Liver (tissue), 8 donors: ENCODE measurements at regions not wholly inside any gene's neighbourhood (a gene's known extent, or its start where the extent isn't known, plus 50 kb on each side); places are given as distances from the start of the nearest gene placed in this dataset.

Experiments
- DNase-seq: peaks from one replicate; pipeline ENCODE4 v3.0.0-alpha.2; 2017; ENCODE audit warnings: low spot score
- H3K27ac ChIP-seq, 2 donors: one replicate each; pipeline ENCODE4 v1.7.0; 2013; ENCODE audit warnings: inconsistent platforms in 2 of 2, low read length in 2 of 2, control low read depth in 1 of 2, low read depth in 1 of 2, mild to moderate bottlenecking in 1 of 2
- H3K27me3 ChIP-seq, 4 donors: one replicate each; pipeline versions ENCODE4 v1.6.1 to v1.7.0; 2013; ENCODE audit warnings: low read length in 3 of 4, inconsistent platforms in 1 of 4, mild to moderate bottlenecking in 1 of 4, moderate library complexity in 1 of 4; ENCODE audit not compliant: control insufficient read depth in 4 of 4, insufficient read depth in 4 of 4
- H3K36me3 ChIP-seq, 4 donors: one replicate each; pipeline versions ENCODE4 v1.6.1 to v1.7.0; 2013; ENCODE audit warnings: low read length in 3 of 4, mild to moderate bottlenecking in 3 of 4, low read depth in 1 of 4, moderate library complexity in 1 of 4; ENCODE audit not compliant: control insufficient read depth in 4 of 4, insufficient read depth in 3 of 4
- H3K4me1 ChIP-seq, 4 donors: one replicate each; pipeline versions ENCODE4 v1.6.1 to v1.7.0; 2013; ENCODE audit warnings: low read length in 3 of 4, mild to moderate bottlenecking in 3 of 4, moderate library complexity in 1 of 4; ENCODE audit not compliant: control insufficient read depth in 4 of 4, insufficient read depth in 4 of 4
- H3K4me3 ChIP-seq, 3 donors: one replicate each; pipeline versions ENCODE4 v1.6.1 to v1.7.0; 2013; ENCODE audit warnings: low read length in 3 of 3, control low read depth in 1 of 3, low read depth in 1 of 3, mild to moderate bottlenecking in 1 of 3
- H3K9ac ChIP-seq, 2 donors: one replicate each; pipeline ENCODE4 v1.7.0; 2013; ENCODE audit warnings: low read length in 2 of 2, mild to moderate bottlenecking in 2 of 2, moderate library complexity in 2 of 2, control low read depth in 1 of 2, low read depth in 1 of 2
- H3K9me3 ChIP-seq, 4 donors: one replicate each; pipeline versions ENCODE4 v1.6.1 to v1.7.0; 2013; ENCODE audit warnings: low read length in 3 of 4; ENCODE audit not compliant: control insufficient read depth in 4 of 4
- CTCF ChIP-seq: fragments of 150-350 bp; IDR thresholded peaks from 2 replicates; pipeline ENCODE4 v1.5.1; 2017; ENCODE audit warnings: improper control_type of control experiment, low read depth, low read length; ENCODE audit not compliant: missing input control
- EGR1 ChIP-seq, 2 donors: IDR thresholded peaks; 2 replicates each; pipeline ENCODE4 v1.6.1; 2016 to 2018; ENCODE audit warnings: antibody characterized with exemption in 2 of 2, low read depth in 2 of 2
- FOXA1 ChIP-seq: IDR thresholded peaks from 2 replicates; pipeline ENCODE4 v1.6.1; 2016; ENCODE audit warnings: antibody characterized with exemption
- FOXA2 ChIP-seq: IDR thresholded peaks from 2 replicates; pipeline ENCODE4 v1.6.1; 2016; ENCODE audit warnings: antibody characterized with exemption
- GABPA ChIP-seq, 2 donors: IDR thresholded peaks in 1 of 2; conservative IDR thresholded peaks in 1 of 2; 2 replicates each; pipeline ENCODE4 v1.6.1; 2016; ENCODE audit warnings: antibody characterized with exemption in 2 of 2, mild to moderate bottlenecking in 1 of 2, moderate library complexity in 1 of 2
- HNF4A ChIP-seq, 2 donors: conservative IDR thresholded peaks; 2 replicates each; pipeline ENCODE4 v1.6.1; 2016; ENCODE audit warnings: antibody characterized with exemption in 2 of 2, mild to moderate bottlenecking in 2 of 2
- JUND ChIP-seq, 2 donors: IDR thresholded peaks; 2 replicates each; pipeline ENCODE4 v1.6.1; 2016; ENCODE audit warnings: antibody characterized with exemption in 2 of 2
- MAX ChIP-seq: IDR thresholded peaks from 2 replicates; pipeline ENCODE4 v1.6.1; 2016; ENCODE audit warnings: antibody characterized with exemption
- NR2F2 ChIP-seq: IDR thresholded peaks from 2 replicates; pipeline ENCODE4 v1.6.1; 2016; ENCODE audit warnings: antibody characterized with exemption
- RXRA ChIP-seq, 2 donors: IDR thresholded peaks; 2 replicates each; pipeline ENCODE4 v1.6.1; 2017 to 2018; ENCODE audit warnings: antibody characterized with exemption in 2 of 2, mild to moderate bottlenecking in 1 of 2
- SP1 ChIP-seq: IDR thresholded peaks from 2 replicates; pipeline ENCODE4 v1.6.1; 2018; ENCODE audit warnings: antibody characterized with exemption, mild to moderate bottlenecking
- TAF1 ChIP-seq: conservative IDR thresholded peaks from 2 replicates; pipeline ENCODE4 v1.6.1; 2016; ENCODE audit warnings: antibody characterized with exemption, mild to moderate bottlenecking
- YY1 ChIP-seq: IDR thresholded peaks from 2 replicates; pipeline ENCODE4 v1.6.1; 2016; ENCODE audit warnings: antibody characterized with exemption, mild to moderate bottlenecking
- WGBS: extraction: QIAGEN DNeasy Blood & Tissue Kit; methylation state at CpG from one replicate; pipeline ENCODE4 v1.1.7; 2013; 5-methylcytosine and 5-hydroxymethylcytosine counted together
- TF ChIP-seq, protein P1 (sequence below): IDR thresholded peaks from 2 replicates; pipeline ENCODE4 v1.6.1; 2016; ENCODE audit warnings: antibody characterized with exemption
- TF ChIP-seq, protein P2 (sequence below): IDR thresholded peaks from 2 replicates; pipeline ENCODE4 v1.6.1; 2016; ENCODE audit warnings: antibody characterized with exemption
- TF ChIP-seq, protein P3 (sequence below): IDR thresholded peaks from 2 replicates; pipeline ENCODE4 v1.6.1; 2016; ENCODE audit warnings: antibody characterized with exemption, mild to moderate bottlenecking
- donor health status: healthy.
- donor health status: healthy.
- donor health status: healthy.
- donor health status: healthy.
- donor health status: healthy.

- Histone ChIP-seq H3K36me3 (no peaks in the 10 kb centered on the region), H3K9ac (no peak overlapping the region), H3K9me3 (no peaks in the 10 kb centered on the region), H3K4me1 (no peaks in the 10 kb centered on the region), H3K4me3 (no peak overlapping the region), H3K27me3 (no peaks in the 10 kb centered on the region), H3K27ac (no peak overlapping the region)
- no peak for DNase-seq
- no peak for TF ChIP-seq RXRA (IDR thresholded peaks at IDR 0.05)
- no peak for TF ChIP-seq SP1
- TF ChIP-seq EGR1 (IDR thresholded peaks at IDR 0.05; ENCODE audit: low read depth in 2 of 2), result no peak
- TF ChIP-seq, protein P1, sequence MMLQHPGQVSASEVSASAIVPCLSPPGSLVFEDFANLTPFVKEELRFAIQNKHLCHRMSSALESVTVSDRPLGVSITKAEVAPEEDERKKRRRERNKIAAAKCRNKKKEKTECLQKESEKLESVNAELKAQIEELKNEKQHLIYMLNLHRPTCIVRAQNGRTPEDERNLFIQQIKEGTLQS, result no peak
- no peak for TF ChIP-seq CTCF
- no peak for TF ChIP-seq FOXA2
- TF ChIP-seq JUND (IDR thresholded peaks at IDR 0.05), result no peak
- 68% methylated on average over 7 of the region's 7 CpGs for WGBS
These were observed 565.4 kb upstream of the LRRTM1 start for GRCh38 chr2:80869858-80870438.

DNA sequence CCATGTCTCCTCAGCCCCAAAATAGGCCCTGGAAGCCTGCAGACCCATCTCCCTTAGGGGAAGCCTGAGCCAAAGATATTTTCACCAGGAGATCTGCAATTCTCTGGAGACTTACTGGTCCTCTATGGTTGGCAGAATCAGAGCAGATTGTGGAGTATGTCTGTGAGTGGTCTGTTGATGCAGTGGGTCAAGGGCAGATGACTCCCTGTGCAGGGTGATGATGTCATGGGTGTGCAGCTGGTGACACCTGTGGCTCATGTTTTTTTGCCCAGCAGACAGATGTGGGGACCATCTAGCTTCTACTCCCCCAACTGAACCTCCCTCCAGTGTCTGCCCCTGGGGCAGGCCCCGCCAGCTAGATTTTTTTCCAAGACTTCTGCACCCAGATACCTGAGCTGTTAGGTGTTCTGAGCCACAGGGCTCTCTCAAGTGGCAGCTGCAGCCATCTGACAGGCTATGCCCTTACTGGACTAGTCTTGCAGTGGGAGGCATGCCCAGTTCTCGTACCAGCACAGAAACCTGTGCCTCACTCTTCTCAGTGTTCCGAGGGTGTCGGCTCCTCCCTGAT lies 558.7 kb upstream of the LRRTM1 start:
- Histone ChIP-seq H3K27me3 (no peaks in the 10 kb centered on the region), H3K4me3 (no peak overlapping the region), H3K9me3 (no peaks in the 10 kb centered on the region), H3K4me1 (no peaks in the 10 kb centered on the region), H3K36me3 (no peaks in the 10 kb centered on the region), H3K9ac (no peak overlapping the region), H3K27ac (no peak overlapping the region)
- no peak for TF ChIP-seq NR2F2
- TF ChIP-seq, protein P1, result no peak
- no peak for TF ChIP-seq YY1
- TF ChIP-seq, protein P2, sequence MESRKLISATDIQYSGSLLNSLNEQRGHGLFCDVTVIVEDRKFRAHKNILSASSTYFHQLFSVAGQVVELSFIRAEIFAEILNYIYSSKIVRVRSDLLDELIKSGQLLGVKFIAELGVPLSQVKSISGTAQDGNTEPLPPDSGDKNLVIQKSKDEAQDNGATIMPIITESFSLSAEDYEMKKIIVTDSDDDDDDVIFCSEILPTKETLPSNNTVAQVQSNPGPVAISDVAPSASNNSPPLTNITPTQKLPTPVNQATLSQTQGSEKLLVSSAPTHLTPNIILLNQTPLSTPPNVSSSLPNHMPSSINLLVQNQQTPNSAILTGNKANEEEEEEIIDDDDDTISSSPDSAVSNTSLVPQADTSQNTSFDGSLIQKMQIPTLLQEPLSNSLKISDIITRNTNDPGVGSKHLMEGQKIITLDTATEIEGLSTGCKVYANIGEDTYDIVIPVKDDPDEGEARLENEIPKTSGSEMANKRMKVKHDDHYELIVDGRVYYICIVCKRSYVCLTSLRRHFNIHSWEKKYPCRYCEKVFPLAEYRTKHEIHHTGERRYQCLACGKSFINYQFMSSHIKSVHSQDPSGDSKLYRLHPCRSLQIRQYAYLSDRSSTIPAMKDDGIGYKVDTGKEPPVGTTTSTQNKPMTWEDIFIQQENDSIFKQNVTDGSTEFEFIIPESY, result no peak
- no peak for TF ChIP-seq JUND (IDR thresholded peaks at IDR 0.05)
- TF ChIP-seq HNF4A (conservative IDR thresholded peaks at IDR 0.05), result no peak
- TF ChIP-seq MAX, result no peak
- no peak for TF ChIP-seq GABPA (IDR thresholded peaks at IDR 0.05 in 1 of 2, conservative IDR thresholded peaks at IDR 0.05 in 1 of 2)
- no peak for DNase-seq
- WGBS, result 83% methylated on average over 4 of the region's 4 CpGs

DNA sequence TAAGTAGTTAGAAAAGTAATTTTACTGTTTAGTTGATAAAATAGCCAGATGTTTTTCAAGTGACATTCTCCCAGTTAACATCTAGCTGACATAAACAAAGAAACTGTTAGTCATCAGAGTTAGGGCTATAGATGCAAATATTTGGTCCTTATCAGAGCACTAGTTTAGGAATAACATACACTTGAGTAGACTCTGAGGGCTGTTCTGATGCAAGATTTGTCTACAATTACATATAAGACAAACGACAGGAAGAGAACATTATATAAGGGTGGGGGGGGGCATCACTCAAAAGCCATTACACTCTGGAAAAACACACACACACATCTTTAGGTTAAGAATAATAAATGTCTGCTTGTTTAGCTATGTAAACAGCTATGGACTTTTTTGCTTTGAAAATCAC lies 554.4 kb upstream of the LRRTM1 start:
- H3K4me3 ChIP-seq, result no peak overlapping the region
- no peak for TF ChIP-seq RXRA (IDR thresholded peaks at IDR 0.05)
- no peak for TF ChIP-seq JUND (IDR thresholded peaks at IDR 0.05)
- TF ChIP-seq FOXA1, result no peak
- TF ChIP-seq EGR1 (IDR thresholded peaks at IDR 0.05; ENCODE audit: low read depth in 2 of 2), result no peak
- TF ChIP-seq FOXA2, result no peak
- no peak for TF ChIP-seq TAF1
- TF ChIP-seq, protein P3, sequence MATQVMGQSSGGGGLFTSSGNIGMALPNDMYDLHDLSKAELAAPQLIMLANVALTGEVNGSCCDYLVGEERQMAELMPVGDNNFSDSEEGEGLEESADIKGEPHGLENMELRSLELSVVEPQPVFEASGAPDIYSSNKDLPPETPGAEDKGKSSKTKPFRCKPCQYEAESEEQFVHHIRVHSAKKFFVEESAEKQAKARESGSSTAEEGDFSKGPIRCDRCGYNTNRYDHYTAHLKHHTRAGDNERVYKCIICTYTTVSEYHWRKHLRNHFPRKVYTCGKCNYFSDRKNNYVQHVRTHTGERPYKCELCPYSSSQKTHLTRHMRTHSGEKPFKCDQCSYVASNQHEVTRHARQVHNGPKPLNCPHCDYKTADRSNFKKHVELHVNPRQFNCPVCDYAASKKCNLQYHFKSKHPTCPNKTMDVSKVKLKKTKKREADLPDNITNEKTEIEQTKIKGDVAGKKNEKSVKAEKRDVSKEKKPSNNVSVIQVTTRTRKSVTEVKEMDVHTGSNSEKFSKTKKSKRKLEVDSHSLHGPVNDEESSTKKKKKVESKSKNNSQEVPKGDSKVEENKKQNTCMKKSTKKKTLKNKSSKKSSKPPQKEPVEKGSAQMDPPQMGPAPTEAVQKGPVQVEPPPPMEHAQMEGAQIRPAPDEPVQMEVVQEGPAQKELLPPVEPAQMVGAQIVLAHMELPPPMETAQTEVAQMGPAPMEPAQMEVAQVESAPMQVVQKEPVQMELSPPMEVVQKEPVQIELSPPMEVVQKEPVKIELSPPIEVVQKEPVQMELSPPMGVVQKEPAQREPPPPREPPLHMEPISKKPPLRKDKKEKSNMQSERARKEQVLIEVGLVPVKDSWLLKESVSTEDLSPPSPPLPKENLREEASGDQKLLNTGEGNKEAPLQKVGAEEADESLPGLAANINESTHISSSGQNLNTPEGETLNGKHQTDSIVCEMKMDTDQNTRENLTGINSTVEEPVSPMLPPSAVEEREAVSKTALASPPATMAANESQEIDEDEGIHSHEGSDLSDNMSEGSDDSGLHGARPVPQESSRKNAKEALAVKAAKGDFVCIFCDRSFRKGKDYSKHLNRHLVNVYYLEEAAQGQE, result no peak
- no peak for TF ChIP-seq SP1
- H3K27me3 ChIP-seq, result no peaks in the 10 kb centered on the region
- no peak overlapping the region for H3K27ac ChIP-seq
- H3K4me1 ChIP-seq, result no peaks in the 10 kb centered on the region
- H3K36me3 ChIP-seq, result no peaks in the 10 kb centered on the region
- H3K9ac ChIP-seq, result no peak overlapping the region
- DNase-seq, result no peak
- WGBS, result 13% methylated on average over 1 of the region's 1 CpG
- H3K9me3 ChIP-seq, result no peaks in the 10 kb centered on the region
